SK-N-SH treated with all-trans-retinoic acid at 6 μM for 48 hours (cell line): ENCODE measurements at regions not wholly inside any gene's neighbourhood (a gene's known extent, or its start where the extent isn't known, plus 50 kb on each side); places are given as distances from the start of the nearest gene placed in this dataset.

Experiments
- ARNTL ChIP-seq: fragments of 450-650 bp; formaldehyde crosslinking; IDR thresholded peaks from 2 replicates; pipeline ENCODE4 v1.5.0; 2020; ENCODE audit warnings: low read depth, mild to moderate bottlenecking, moderate library complexity, borderline replicate concordance
- ESRRG ChIP-seq: fragments of 250-450 bp; sonication (Bioruptor Pico); IDR thresholded peaks from 2 replicates; pipeline ENCODE4 v1.6.1; 2021; ENCODE audit warnings: mild to moderate bottlenecking
- ISL1 ChIP-seq: fragments of 250-450 bp; sonication (Bioruptor Pico); IDR thresholded peaks from 2 replicates; pipeline ENCODE4 v2.1.2; 2022; ENCODE audit warnings: mild to moderate bottlenecking, moderate library complexity
- RARB ChIP-seq: fragments of 250-450 bp; sonication (Bioruptor Pico); IDR thresholded peaks from 2 replicates; pipeline ENCODE4 v1.8.0; 2021; ENCODE audit warnings: mild to moderate bottlenecking, moderate library complexity
- SNAI2 ChIP-seq: fragments of 250-450 bp; sonication (Bioruptor Pico); IDR thresholded peaks from 2 replicates; pipeline ENCODE4 v1.5.0; 2020; ENCODE audit warnings: mild to moderate bottlenecking, moderate library complexity
- TCF4 ChIP-seq: fragments of 250-450 bp; sonication (Bioruptor Pico); IDR thresholded peaks from 2 replicates; pipeline ENCODE4 v1.8.0; 2021; ENCODE audit warnings: mild to moderate bottlenecking, moderate library complexity, borderline replicate concordance
- ZFP3 ChIP-seq: fragments of 250-450 bp; sonication (Bioruptor Pico); IDR thresholded peaks from 2 replicates; pipeline ENCODE4 v1.5.0; 2020; ENCODE audit warnings: mild to moderate bottlenecking, moderate library complexity
- ZNF565 ChIP-seq: fragments of 450-650 bp; formaldehyde crosslinking; conservative IDR thresholded peaks from 2 replicates; pipeline ENCODE4 v1.5.0; 2020; ENCODE audit warnings: low read depth, mild to moderate bottlenecking, moderate library complexity
- ZNF70 ChIP-seq: fragments of 450-650 bp; formaldehyde crosslinking; IDR thresholded peaks from 2 replicates; pipeline ENCODE4 v1.5.0; 2020; ENCODE audit warnings: mild to moderate bottlenecking, moderate library complexity
- ZNF8 ChIP-seq: fragments of 450-650 bp; formaldehyde crosslinking; IDR thresholded peaks from 2 replicates; pipeline ENCODE4 v1.5.0; 2020; ENCODE audit warnings: mild to moderate bottlenecking, moderate library complexity
- TF ChIP-seq, protein P1 (sequence below): fragments of 250-450 bp; sonication (Bioruptor Pico); IDR thresholded peaks from 2 replicates; pipeline ENCODE4 v1.8.0; 2020; ENCODE audit warnings: mild to moderate bottlenecking, moderate library complexity, borderline replicate concordance
- TF ChIP-seq, protein P2 (sequence below): fragments of 250-450 bp; sonication (Bioruptor Pico); IDR thresholded peaks from 2 replicates; pipeline ENCODE4 v1.5.1; 2021; ENCODE audit warnings: mild to moderate bottlenecking, moderate library complexity

DNA sequence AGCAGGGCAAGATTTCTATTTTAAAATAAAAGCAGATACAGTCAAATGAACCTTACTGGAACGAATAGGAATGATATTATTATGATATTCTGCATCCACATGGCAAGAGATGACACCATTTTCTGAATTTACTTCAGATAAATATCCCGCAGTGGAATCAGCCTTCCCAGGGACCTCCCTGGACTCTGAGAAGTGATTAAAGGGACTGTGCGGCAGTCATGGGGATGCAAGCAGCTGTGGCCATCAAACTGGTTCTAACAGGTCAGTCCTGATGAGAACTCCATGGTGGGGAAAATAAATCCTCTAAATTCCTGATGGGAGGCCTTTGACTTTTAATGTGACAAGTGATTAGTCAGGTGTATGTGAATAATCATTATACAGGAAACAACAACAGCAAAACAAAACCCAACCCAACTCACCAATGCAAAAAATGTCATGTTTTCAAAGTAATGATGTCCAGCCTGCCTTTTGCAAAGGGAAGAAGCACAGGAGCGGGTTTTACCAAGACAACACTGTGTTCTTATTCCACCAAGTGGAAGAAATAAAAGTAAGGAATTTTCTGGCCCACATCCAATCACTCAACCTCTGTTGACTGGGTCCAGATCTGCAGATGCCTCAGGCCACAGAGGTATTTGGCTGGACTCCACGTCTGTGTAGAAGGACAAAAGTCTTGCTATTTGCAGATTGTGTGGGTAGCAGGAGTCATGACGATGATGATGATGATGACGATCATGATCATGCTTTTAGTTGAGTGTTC is 61.9 kb upstream of the CITED2 start:
- no peak for TF ChIP-seq SNAI2 (CRISPR knock-in tag)
- no peak for TF ChIP-seq ARNTL (CRISPR knock-in tag)
- no peak for TF ChIP-seq ZNF8 (CRISPR knock-in tag)
- TF ChIP-seq, protein P1, sequence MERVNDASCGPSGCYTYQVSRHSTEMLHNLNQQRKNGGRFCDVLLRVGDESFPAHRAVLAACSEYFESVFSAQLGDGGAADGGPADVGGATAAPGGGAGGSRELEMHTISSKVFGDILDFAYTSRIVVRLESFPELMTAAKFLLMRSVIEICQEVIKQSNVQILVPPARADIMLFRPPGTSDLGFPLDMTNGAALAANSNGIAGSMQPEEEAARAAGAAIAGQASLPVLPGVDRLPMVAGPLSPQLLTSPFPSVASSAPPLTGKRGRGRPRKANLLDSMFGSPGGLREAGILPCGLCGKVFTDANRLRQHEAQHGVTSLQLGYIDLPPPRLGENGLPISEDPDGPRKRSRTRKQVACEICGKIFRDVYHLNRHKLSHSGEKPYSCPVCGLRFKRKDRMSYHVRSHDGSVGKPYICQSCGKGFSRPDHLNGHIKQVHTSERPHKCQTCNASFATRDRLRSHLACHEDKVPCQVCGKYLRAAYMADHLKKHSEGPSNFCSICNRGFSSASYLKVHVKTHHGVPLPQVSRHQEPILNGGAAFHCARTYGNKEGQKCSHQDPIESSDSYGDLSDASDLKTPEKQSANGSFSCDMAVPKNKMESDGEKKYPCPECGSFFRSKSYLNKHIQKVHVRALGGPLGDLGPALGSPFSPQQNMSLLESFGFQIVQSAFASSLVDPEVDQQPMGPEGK (CRISPR knock-in tag), result no peak
- no peak for TF ChIP-seq TCF4 (CRISPR knock-in tag)
- TF ChIP-seq ISL1 (CRISPR knock-in tag), result no peak
- TF ChIP-seq ZFP3 (CRISPR knock-in tag), result no peak
- TF ChIP-seq ESRRG (CRISPR knock-in tag), result no peak
- no peak for TF ChIP-seq RARB (CRISPR knock-in tag)
- no peak for TF ChIP-seq ZNF565
- TF ChIP-seq, protein P2, sequence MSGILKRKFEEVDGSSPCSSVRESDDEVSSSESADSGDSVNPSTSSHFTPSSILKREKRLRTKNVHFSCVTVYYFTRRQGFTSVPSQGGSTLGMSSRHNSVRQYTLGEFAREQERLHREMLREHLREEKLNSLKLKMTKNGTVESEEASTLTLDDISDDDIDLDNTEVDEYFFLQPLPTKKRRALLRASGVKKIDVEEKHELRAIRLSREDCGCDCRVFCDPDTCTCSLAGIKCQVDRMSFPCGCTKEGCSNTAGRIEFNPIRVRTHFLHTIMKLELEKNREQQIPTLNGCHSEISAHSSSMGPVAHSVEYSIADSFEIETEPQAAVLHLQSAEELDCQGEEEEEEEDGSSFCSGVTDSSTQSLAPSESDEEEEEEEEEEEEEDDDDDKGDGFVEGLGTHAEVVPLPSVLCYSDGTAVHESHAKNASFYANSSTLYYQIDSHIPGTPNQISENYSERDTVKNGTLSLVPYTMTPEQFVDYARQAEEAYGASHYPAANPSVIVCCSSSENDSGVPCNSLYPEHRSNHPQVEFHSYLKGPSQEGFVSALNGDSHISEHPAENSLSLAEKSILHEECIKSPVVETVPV (CRISPR knock-in tag), result no peak
- no peak for TF ChIP-seq ZNF70 (CRISPR knock-in tag)
